GM12878 (cell line): ENCODE measurements at regions not wholly inside any gene's neighbourhood (a gene's known extent, or its start where the extent isn't known, plus 50 kb on each side); places are given as distances from the start of the nearest gene placed in this dataset.

Source experiments
- ATAC-seq: fragments of 200-7000 bp; cut with Tn5 transposase; 3 replicates; pipeline ENCODE4 v1.9.1; 2020; ENCODE audit warnings: mild to moderate bottlenecking, moderate library complexity
- BruUV-seq: library from RNA; stranded (reverse); fragments of 400-500 nt; replicated peaks from 2 replicates; lab custom pipeline; 2021; lab: Mats Ljungman, UMichigan
- CTCF ChIA-PET: fragments of 300-600 bp; sonication (Branson Sonifier 250); formaldehyde crosslinking; extraction: SDS; loops from one replicate; lab custom pipeline; 2021; ENCODE audit warnings: inconsistent platforms; lab: Yijun Ruan, JAX
- POLR2A ChIA-PET: fragments of 350-600 bp; formaldehyde crosslinking; extraction: SDS; loops from one replicate; lab custom pipeline; 2021; ENCODE audit warnings: inconsistent platforms; lab: Charles Lee
- RAD21 ChIA-PET: fragments of 300-600 bp; sonication (Branson Sonifier 250); formaldehyde crosslinking; loops from one replicate; lab custom pipeline; 2023; ENCODE audit warnings: antibody characterized with exemption; ENCODE audit not compliant: unreplicated experiment; lab: Charles Lee
- SMC1A ChIA-PET: fragments of 300-600 bp; sonication (Branson Sonifier 250); formaldehyde crosslinking; loops from one replicate; lab custom pipeline; 2023; ENCODE audit not compliant: unreplicated experiment, uncharacterized antibody; lab: Charles Lee
- DNase-seq: peaks from one replicate; pipeline ENCODE4 v3.0.0-alpha.2; 2011; ENCODE audit warnings: low read depth, low spot score
- FAIRE-seq: peaks from 3 replicates; lab custom pipeline; 2011; peaks lifted over from hg19 to GRCh38; lab: Jason Lieb, UNC
- H2AFZ ChIP-seq: 2 replicates; pipeline ENCODE4 v1.6.0; 2011; ENCODE audit warnings: low read depth, low read length, control low read depth; ENCODE audit not compliant: control insufficient read depth
- H3K27ac ChIP-seq: 2 replicates; pipeline ENCODE4 v1.5.1; 2011; ENCODE audit warnings: control low read depth; ENCODE audit not compliant: control insufficient read depth, insufficient read depth
- H3K27me3 ChIP-seq, 2 experiments: replicated peaks in 1 of 2; 2 replicates each; pipeline versions ENCODE4 v1.6.0 to v1.6.1; 2011; ENCODE audit warnings: low read length in 1 of 2; ENCODE audit not compliant: control insufficient read depth in 2 of 2, insufficient read depth in 2 of 2
- H3K36me3 ChIP-seq, 2 experiments: 2 replicates each; pipeline ENCODE4 v1.5.1; 2011; ENCODE audit warnings: low read length in 1 of 2; ENCODE audit not compliant: control insufficient read depth in 2 of 2, insufficient read depth in 2 of 2
- H3K4me1 ChIP-seq: 2 replicates; pipeline ENCODE4 v1.6.1; 2011; ENCODE audit warnings: mild to moderate bottlenecking, low read length, moderate library complexity, mixed read lengths; ENCODE audit not compliant: control insufficient read depth, insufficient read depth
- H3K4me2 ChIP-seq: 2 replicates; pipeline ENCODE4 v1.6.0; 2011; ENCODE audit warnings: control low read depth; ENCODE audit not compliant: control insufficient read depth, insufficient read depth
- H3K4me3 ChIP-seq: fragments of 200-600 bp; sonication (generic); 2 replicates; pipeline ENCODE4 v1.5.1; 2016
- H3K79me2 ChIP-seq: 2 replicates; pipeline ENCODE4 v1.6.0; 2011; ENCODE audit warnings: low read length; ENCODE audit not compliant: control insufficient read depth, insufficient read depth
- H3K9ac ChIP-seq: 2 replicates; pipeline ENCODE4 v1.8.0; 2011; ENCODE audit warnings: low read length, control low read depth, mixed read lengths; ENCODE audit not compliant: control insufficient read depth, insufficient read depth
- H3K9me3 ChIP-seq: replicated peaks from 3 replicates; pipeline ENCODE4 v1.5.1; 2011; ENCODE audit warnings: mild to moderate bottlenecking, low read length; ENCODE audit not compliant: control insufficient read depth, insufficient read depth
- H4K20me1 ChIP-seq: 2 replicates; pipeline ENCODE4 v1.6.0; 2011; ENCODE audit not compliant: control insufficient read depth, insufficient read depth
- ATF7 ChIP-seq: fragments of 450-650 bp; IDR thresholded peaks from 2 replicates; pipeline ENCODE4 v1.6.1; 2016; ENCODE audit warnings: low read depth, mild to moderate bottlenecking
- CHD4 ChIP-seq: fragments of 200-600 bp; sonication (generic); IDR thresholded peaks from 2 replicates; pipeline ENCODE4 v1.6.1; 2016; ENCODE audit warnings: mild to moderate bottlenecking
- EED ChIP-seq: sonication (generic); IDR thresholded peaks from 2 replicates; pipeline ENCODE4 v1.6.1; 2016; ENCODE audit warnings: antibody characterized with exemption, low read depth
- ESRRA ChIP-seq: IDR thresholded peaks from 2 replicates; pipeline ENCODE4 v1.6.1; 2012; ENCODE audit warnings: mild to moderate bottlenecking, low read length, improper control_type of control experiment
- HDAC6 ChIP-seq: fragments of 200-600 bp; sonication (generic); IDR thresholded peaks from one replicate; pipeline ENCODE4 v1.8.0; 2017; ENCODE audit warnings: antibody characterized with exemption; ENCODE audit not compliant: unreplicated experiment
- JUNB ChIP-seq: IDR thresholded peaks from 2 replicates; pipeline ENCODE4 v1.6.1; 2016; ENCODE audit warnings: antibody characterized with exemption, mild to moderate bottlenecking
- SREBF1 ChIP-seq: IDR thresholded peaks from 2 replicates; pipeline ENCODE4 v1.6.1; 2012; ENCODE audit warnings: mild to moderate bottlenecking, low read length
- STAT1 ChIP-seq: fragments of 450-650 bp; conservative IDR thresholded peaks from 2 replicates; pipeline ENCODE4 v1.6.1; 2014; ENCODE audit warnings: antibody characterized with exemption, mild to moderate bottlenecking
- TARDBP ChIP-seq: IDR thresholded peaks from 2 replicates; pipeline ENCODE4 v1.6.1; 2016; ENCODE audit warnings: borderline replicate concordance
- YBX1 ChIP-seq: fragments of 450-650 bp; IDR thresholded peaks from 2 replicates; pipeline ENCODE4 v1.6.1; 2016; ENCODE audit warnings: antibody characterized with exemption
- ZBED1 ChIP-seq: IDR thresholded peaks from 2 replicates; pipeline ENCODE4 v1.6.1; 2016; ENCODE audit warnings: borderline replicate concordance
- ZNF274 ChIP-seq: IDR thresholded peaks from one replicate; pipeline ENCODE4 v1.8.0; 2011; ENCODE audit not compliant: insufficient read length, insufficient read depth
- WGBS: methylation state at CpG from one replicate; pipeline ENCODE4 v1.1.6; 2016; ENCODE audit warnings: low lambda C conversion rate; ENCODE audit not compliant: insufficient replicate concordance, insufficient coverage; ENCODE audit errors: missing lambda C conversion rate; 5-methylcytosine and 5-hydroxymethylcytosine counted together
- in situ Hi-C: fragments of 300-500 bp; cut with MboI; formaldehyde crosslinking; loops from 9 replicates; pipeline ENCODE4 v1.14.3; 2018; ENCODE audit warnings: mixed read lengths
- intact Hi-C: fragments of 100-400 bp; cut with micrococcal nuclease; formaldehyde crosslinking; loops from one replicate; pipeline ENCODE4 v1.14.2; 2022; ENCODE audit not compliant: unreplicated experiment
- TF ChIP-seq, protein P1 (sequence below): fragments of 450-650 bp; IDR thresholded peaks from 2 replicates; pipeline ENCODE4 v1.6.1; 2017; ENCODE audit warnings: antibody characterized with exemption, mild to moderate bottlenecking, moderate library complexity
- TF ChIP-seq, protein P2 (sequence below): IDR thresholded peaks from 2 replicates; pipeline ENCODE4 v1.6.1; 2011; ENCODE audit warnings: mild to moderate bottlenecking, low read depth, low read length, moderate library complexity; ENCODE audit not compliant: insufficient replicate concordance
- TF ChIP-seq, protein P3 (sequence below): IDR thresholded peaks from 2 replicates; pipeline ENCODE4 v1.6.1; 2012; ENCODE audit warnings: low read length, inconsistent platforms

DNA sequence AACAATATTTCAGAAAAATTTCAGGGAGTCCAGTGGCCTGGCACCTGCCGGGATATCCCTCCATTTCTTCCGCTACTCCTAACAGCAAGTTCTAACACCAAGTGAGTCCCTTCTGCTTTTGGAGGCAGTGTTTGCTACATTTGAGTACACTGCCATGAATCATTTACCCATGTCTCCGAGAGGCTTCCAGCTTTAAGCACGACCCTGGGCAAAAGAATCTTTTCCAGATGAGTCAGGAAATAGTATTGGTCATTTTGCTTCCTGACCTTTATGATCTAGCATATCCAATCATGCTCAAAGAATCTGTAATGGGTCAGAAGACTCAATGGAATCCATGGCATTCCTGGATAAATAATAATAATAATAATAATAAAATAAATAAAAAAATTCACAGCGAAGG is 60.7 kb upstream of the FMN2 start (continued):
- TF ChIP-seq, protein P1, sequence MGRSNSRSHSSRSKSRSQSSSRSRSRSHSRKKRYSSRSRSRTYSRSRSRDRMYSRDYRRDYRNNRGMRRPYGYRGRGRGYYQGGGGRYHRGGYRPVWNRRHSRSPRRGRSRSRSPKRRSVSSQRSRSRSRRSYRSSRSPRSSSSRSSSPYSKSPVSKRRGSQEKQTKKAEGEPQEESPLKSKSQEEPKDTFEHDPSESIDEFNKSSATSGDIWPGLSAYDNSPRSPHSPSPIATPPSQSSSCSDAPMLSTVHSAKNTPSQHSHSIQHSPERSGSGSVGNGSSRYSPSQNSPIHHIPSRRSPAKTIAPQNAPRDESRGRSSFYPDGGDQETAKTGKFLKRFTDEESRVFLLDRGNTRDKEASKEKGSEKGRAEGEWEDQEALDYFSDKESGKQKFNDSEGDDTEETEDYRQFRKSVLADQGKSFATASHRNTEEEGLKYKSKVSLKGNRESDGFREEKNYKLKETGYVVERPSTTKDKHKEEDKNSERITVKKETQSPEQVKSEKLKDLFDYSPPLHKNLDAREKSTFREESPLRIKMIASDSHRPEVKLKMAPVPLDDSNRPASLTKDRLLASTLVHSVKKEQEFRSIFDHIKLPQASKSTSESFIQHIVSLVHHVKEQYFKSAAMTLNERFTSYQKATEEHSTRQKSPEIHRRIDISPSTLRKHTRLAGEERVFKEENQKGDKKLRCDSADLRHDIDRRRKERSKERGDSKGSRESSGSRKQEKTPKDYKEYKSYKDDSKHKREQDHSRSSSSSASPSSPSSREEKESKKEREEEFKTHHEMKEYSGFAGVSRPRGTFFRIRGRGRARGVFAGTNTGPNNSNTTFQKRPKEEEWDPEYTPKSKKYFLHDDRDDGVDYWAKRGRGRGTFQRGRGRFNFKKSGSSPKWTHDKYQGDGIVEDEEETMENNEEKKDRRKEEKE: no peak
- TF ChIP-seq ZNF274 (no peak), ESRRA (no peak), JUNB (no peak), STAT1 (no peak)
- TF ChIP-seq, protein P2, sequence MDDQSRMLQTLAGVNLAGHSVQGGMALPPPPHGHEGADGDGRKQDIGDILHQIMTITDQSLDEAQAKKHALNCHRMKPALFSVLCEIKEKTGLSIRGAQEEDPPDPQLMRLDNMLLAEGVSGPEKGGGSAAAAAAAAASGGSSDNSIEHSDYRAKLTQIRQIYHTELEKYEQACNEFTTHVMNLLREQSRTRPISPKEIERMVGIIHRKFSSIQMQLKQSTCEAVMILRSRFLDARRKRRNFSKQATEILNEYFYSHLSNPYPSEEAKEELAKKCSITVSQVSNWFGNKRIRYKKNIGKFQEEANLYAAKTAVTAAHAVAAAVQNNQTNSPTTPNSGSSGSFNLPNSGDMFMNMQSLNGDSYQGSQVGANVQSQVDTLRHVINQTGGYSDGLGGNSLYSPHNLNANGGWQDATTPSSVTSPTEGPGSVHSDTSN: no peak
- TF ChIP-seq, protein P3, sequence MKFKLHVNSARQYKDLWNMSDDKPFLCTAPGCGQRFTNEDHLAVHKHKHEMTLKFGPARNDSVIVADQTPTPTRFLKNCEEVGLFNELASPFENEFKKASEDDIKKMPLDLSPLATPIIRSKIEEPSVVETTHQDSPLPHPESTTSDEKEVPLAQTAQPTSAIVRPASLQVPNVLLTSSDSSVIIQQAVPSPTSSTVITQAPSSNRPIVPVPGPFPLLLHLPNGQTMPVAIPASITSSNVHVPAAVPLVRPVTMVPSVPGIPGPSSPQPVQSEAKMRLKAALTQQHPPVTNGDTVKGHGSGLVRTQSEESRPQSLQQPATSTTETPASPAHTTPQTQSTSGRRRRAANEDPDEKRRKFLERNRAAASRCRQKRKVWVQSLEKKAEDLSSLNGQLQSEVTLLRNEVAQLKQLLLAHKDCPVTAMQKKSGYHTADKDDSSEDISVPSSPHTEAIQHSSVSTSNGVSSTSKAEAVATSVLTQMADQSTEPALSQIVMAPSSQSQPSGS: no peak

DNA sequence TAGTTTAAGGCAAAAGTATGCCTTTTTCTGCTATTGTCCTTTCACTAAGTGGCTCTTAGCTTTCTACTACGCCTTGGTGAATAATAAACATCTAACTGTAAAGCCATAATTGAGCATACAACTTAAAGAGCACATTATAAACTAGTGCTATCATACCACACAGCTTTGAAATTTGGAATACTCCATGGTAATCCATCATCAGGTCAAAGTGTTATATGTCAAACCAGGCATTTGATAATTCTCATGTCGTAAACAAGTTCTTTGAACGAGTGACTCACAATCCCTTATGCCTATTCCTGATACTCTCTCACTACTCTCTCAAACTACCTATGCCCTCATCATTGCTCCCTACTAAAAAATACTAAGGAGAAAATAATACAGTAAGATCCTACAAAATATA is 60.3 kb upstream of the FMN2 start:
- H3K27ac ChIP-seq: no peak overlapping the region
- no peaks in the 10 kb centered on the region for H3K79me2 ChIP-seq
- SMC1A ChIA-PET: interaction anchor here (1.0 kb wide), 1 partner anchor 118 kb away, joined by 3 read pairs; no protein-coding TSS in a partner anchor
- POLR2A ChIA-PET: no interaction called here
- H3K4me3 ChIP-seq: no peak overlapping the region
- intact Hi-C loops (no loop called here), in situ Hi-C loops (no loop called here)
- no peaks in the 10 kb centered on the region for H4K20me1 ChIP-seq
- H3K9ac ChIP-seq: no peak overlapping the region
- no TSS peak for BruUV-seq
- no peak overlapping the region for H2AFZ ChIP-seq
- H3K27me3 ChIP-seq: no peaks in the 10 kb centered on the region
- TF ChIP-seq ZBED1: no peak
- TF ChIP-seq HDAC6: no peak
- no peak for TF ChIP-seq JUNB
- TF ChIP-seq EED: no peak
- TF ChIP-seq ATF7: no peak
- TF ChIP-seq TARDBP: no peak
- TF ChIP-seq CHD4: no peak
- TF ChIP-seq SREBF1: no peak
- TF ChIP-seq YBX1: no peak
- ATAC-seq (no peak), DNase-seq (no peak), FAIRE-seq (no peak)
- CTCF ChIA-PET: interaction anchor here (1.1 to 1.7 kb wide), 2 partner anchors 121 to 157 kb away, joined by 3 to 5 read pairs; no protein-coding TSS in a partner anchor
- 41% methylated on average over 3 of the region's 3 CpGs for WGBS
- no peak overlapping the region for H3K4me2 ChIP-seq
- H3K4me1 ChIP-seq: no peaks in the 10 kb centered on the region
- RAD21 ChIA-PET: no interaction called here
- no peaks in the 10 kb centered on the region for H3K36me3 ChIP-seq
- no peaks in the 10 kb centered on the region for H3K9me3 ChIP-seq
